Uterus (tissue), 2 donors: ENCODE measurements at regions not wholly inside any gene's neighbourhood (a gene's known extent, or its start where the extent isn't known, plus 50 kb on each side); places are given as distances from the start of the nearest gene placed in this dataset.

Source experiments
- CTCF ChIP-seq, 4 experiments: fragments of 200-600 bp in 2 of 4; fragments of 450-650 bp in 2 of 4; sonication (generic) in 2 of 4; IDR thresholded peaks; one replicate each; pipeline ENCODE4 v1.5.1; 2016 to 2019; ENCODE audit warnings: antibody characterized with exemption in 4 of 4, mild to moderate bottlenecking in 2 of 4, moderate library complexity in 1 of 4
- POLR2A ChIP-seq, 2 donors: fragments of 450-650 bp; IDR thresholded peaks; one replicate each; pipeline ENCODE4 v1.6.1; 2016; ENCODE audit warnings: antibody characterized with exemption in 2 of 2, mild to moderate bottlenecking in 1 of 2, moderate library complexity in 1 of 2

DNA sequence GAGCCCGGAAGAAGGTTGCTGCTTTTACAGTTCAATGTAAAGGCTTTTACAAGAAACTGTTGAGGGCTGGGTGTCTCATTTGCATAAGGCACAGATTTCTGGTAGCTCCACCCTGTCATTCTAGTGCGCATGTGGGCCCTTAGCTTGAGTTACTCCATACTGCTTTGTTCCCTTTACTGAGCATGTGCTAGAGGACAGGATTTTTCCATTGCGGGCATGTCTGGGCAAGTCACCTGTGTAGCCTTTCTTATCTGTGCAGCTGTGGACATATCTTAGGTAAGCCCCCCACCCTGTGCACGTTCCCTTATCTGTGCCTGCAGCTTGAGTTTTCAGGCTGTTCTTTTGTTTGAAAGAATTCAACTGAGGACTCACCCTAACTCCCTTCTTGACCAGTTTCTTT is 56.2 kb upstream of the ARHGAP5 start:
- TF ChIP-seq CTCF (IDR thresholded peaks at IDR 0.05) (no peak), POLR2A (IDR thresholded peaks at IDR 0.05) (no peak)
